GM23338 (cell line): ENCODE measurements at regions not wholly inside any gene's neighbourhood (a gene's known extent, or its start where the extent isn't known, plus 50 kb on each side); places are given as distances from the start of the nearest gene placed in this dataset.

Source experiments
- ATAC-seq: fragments of 200-7000 bp; cut with Tn5 transposase; 3 replicates; pipeline ENCODE4 v1.9.1; 2020
- DNase-seq: peaks from one replicate; pipeline ENCODE4 v3.0.0-alpha.2; 2015; ENCODE audit warnings: low spot score
- H2AFZ ChIP-seq: fragments of 200-600 bp; sonication (generic); 2 replicates; pipeline ENCODE4 v1.8.0; 2016; ENCODE audit warnings: antibody characterized with exemption, mild to moderate bottlenecking, moderate library complexity
- H3F3A ChIP-seq: fragments of 200-600 bp; sonication (generic); replicated peaks from 2 replicates; pipeline ENCODE4 v1.8.0; 2017; ENCODE audit warnings: antibody characterized with exemption, mixed run types, low read depth
- H3K27ac ChIP-seq: fragments of 200-600 bp; sonication (generic); 2 replicates; pipeline ENCODE4 v1.6.1; 2016; ENCODE audit warnings: low read depth
- H3K27me3 ChIP-seq: fragments of 200-600 bp; sonication (generic); 2 replicates; pipeline ENCODE4 v1.8.0; 2016; ENCODE audit warnings: mild to moderate bottlenecking, mixed run types, moderate library complexity; ENCODE audit not compliant: insufficient read depth
- H3K36me3 ChIP-seq: fragments of 200-600 bp; sonication (generic); 2 replicates; pipeline ENCODE4 v1.8.0; 2016; ENCODE audit warnings: mild to moderate bottlenecking; ENCODE audit not compliant: insufficient read depth
- H3K4me1 ChIP-seq: fragments of 200-600 bp; sonication (generic); 2 replicates; pipeline ENCODE4 v1.8.0; 2016; ENCODE audit warnings: mild to moderate bottlenecking, moderate library complexity; ENCODE audit not compliant: insufficient read depth
- H3K4me2 ChIP-seq: fragments of 200-600 bp; sonication (generic); 2 replicates; pipeline ENCODE4 v1.7.1; 2017; ENCODE audit warnings: mixed run types
- H3K4me3 ChIP-seq: fragments of 200-600 bp; sonication (generic); 2 replicates; pipeline ENCODE4 v1.6.1; 2016; ENCODE audit warnings: mixed run types
- H3K79me2 ChIP-seq: fragments of 200-600 bp; sonication (generic); replicated peaks from 2 replicates; pipeline ENCODE4 v1.8.0; 2017; ENCODE audit warnings: mild to moderate bottlenecking; ENCODE audit not compliant: insufficient read depth
- H3K9me2 ChIP-seq: fragments of 200-600 bp; sonication (generic); 2 replicates; pipeline ENCODE4 v1.8.0; 2017; ENCODE audit not compliant: insufficient read depth
- H4K20me1 ChIP-seq: fragments of 200-600 bp; sonication (generic); replicated peaks from 2 replicates; pipeline ENCODE4 v1.8.0; 2017; ENCODE audit warnings: mild to moderate bottlenecking; ENCODE audit not compliant: insufficient read depth
- H3K27ac Mint-ChIP-seq: 2 replicates; pipeline ENCODE4 v1.8.0; 2020; ENCODE audit warnings: inconsistent platforms, mild to moderate bottlenecking, moderate library complexity, mixed read lengths
- H3K27me3 Mint-ChIP-seq: 3 replicates; pipeline ENCODE4 v1.8.0; 2022; ENCODE audit warnings: low read depth, mild to moderate bottlenecking, moderate library complexity, mixed read lengths, inconsistent platforms; ENCODE audit not compliant: insufficient read depth, poor library complexity
- H3K36me3 Mint-ChIP-seq: 3 replicates; pipeline ENCODE4 v1.8.0; 2021; ENCODE audit warnings: low read depth, mild to moderate bottlenecking, inconsistent platforms, moderate library complexity, mixed read lengths
- H3K4me1 Mint-ChIP-seq: 3 replicates; pipeline ENCODE4 v1.8.0; 2020; ENCODE audit warnings: mild to moderate bottlenecking, inconsistent platforms, mixed read lengths
- H3K4me3 Mint-ChIP-seq: 3 replicates; pipeline ENCODE4 v1.8.0; 2021; ENCODE audit warnings: moderate library complexity, mild to moderate bottlenecking, inconsistent platforms, mixed read lengths
- H3K9me3 Mint-ChIP-seq: 3 replicates; pipeline ENCODE4 v1.8.0; 2020; ENCODE audit warnings: moderate library complexity, mild to moderate bottlenecking, inconsistent platforms, mixed read lengths
- CREB1 ChIP-seq: fragments of 250-450 bp; sonication (Bioruptor Pico); IDR thresholded peaks from 2 replicates; pipeline ENCODE4 v1.5.0; 2020; ENCODE audit warnings: low read depth, mild to moderate bottlenecking, moderate library complexity
- ETS1 ChIP-seq: IDR thresholded peaks from 2 replicates; pipeline ENCODE4 v1.6.1; 2016; ENCODE audit warnings: antibody characterized with exemption
- EZH2phosphoT487 ChIP-seq: fragments of 200-600 bp; sonication (generic); IDR thresholded peaks from one replicate; pipeline ENCODE4 v1.8.1; 2018; ENCODE audit warnings: antibody characterized with exemption; ENCODE audit not compliant: unreplicated experiment
- JUNB ChIP-seq: IDR thresholded peaks from one replicate; pipeline ENCODE4 v1.6.1; 2016; ENCODE audit warnings: antibody characterized with exemption; ENCODE audit not compliant: unreplicated experiment
- POLR2AphosphoS5 ChIP-seq: IDR thresholded peaks from 2 replicates; pipeline ENCODE4 v1.6.1; 2016; ENCODE audit warnings: antibody characterized with exemption, low read depth
- ZNF462 ChIP-seq: fragments of 250-450 bp; sonication (Bioruptor Pico); IDR thresholded peaks from 2 replicates; pipeline ENCODE4 v1.5.0; 2020; ENCODE audit warnings: mild to moderate bottlenecking, moderate library complexity

- TF ChIP-seq ZNF462 (no peak), JUNB (no peak), POLR2AphosphoS5 (no peak), CREB1 (no peak), ETS1 (no peak)
These were observed 98.9 kb upstream of the NTRK2 start (continued) for GRCh38 chr9:84570482-84571154.

GRCh38 chr9:84573083-84573482, 96.4 kb upstream of the NTRK2 start:
- peak; percentile 26 for DNase-seq
- H3K9me2 ChIP-seq = peaks cover 8% of the 10 kb centered on the region; the same call in 1 of the 2 replicates
- Mint-ChIP-seq H3K9me3 (no peaks in the 10 kb centered on the region), H3K36me3 (no peaks in the 10 kb centered on the region), H3K4me3 (no peak overlapping the region), H3K27me3 (no peaks in the 10 kb centered on the region), H3K4me1 (peaks cover 26% of the 10 kb centered on the region), H3K27ac (no peak overlapping the region)
- no peaks in the 10 kb centered on the region for H3K36me3 ChIP-seq
- no peak overlapping the region for H3K4me2 ChIP-seq
- no peak overlapping the region for H3K27ac ChIP-seq
- peak; percentile 97 for ATAC-seq
- peaks cover 12% of the 10 kb centered on the region; the same call in 1 of the 2 replicates for H3K4me1 ChIP-seq
- H3K4me3 ChIP-seq = no peak overlapping the region
- no peak overlapping the region for H2AFZ ChIP-seq
- no peaks in the 10 kb centered on the region for H3K27me3 ChIP-seq
- H4K20me1 ChIP-seq = no peaks in the 10 kb centered on the region
- H3F3A ChIP-seq = no peaks in the 10 kb centered on the region
- no peaks in the 10 kb centered on the region for H3K79me2 ChIP-seq
- TF ChIP-seq EZH2phosphoT487 (no peak), ZNF462 (peak; percentile 26; the same call in 1 of the 2 replicates)
